ENCODE measurements at regions not wholly inside any gene's neighbourhood (a gene's known extent, or its start where the extent isn't known, plus 50 kb on each side); places are given as distances from the start of the nearest gene placed in this dataset.
A peak's percentile ranks its signal among the peaks of the same experiment; 100 is the strongest.

DNA sequence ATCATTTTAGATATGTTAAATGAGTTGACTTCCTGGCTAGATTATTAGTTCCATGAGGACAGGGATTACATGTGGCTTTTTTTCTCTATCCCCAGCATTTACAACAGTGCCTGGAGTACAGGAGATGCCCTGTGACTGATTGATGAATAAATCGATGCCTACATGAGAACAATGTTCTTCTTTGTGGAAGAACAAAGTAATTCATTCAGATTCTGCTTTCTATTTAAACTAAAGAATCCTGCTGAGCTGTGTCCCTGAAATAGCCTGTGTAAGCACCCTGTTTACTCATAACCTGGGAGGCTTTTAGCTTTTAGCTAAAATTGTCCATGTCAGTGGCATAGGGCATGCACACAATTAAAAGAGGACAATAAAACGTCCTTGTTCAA is 125.1 kb upstream of the BTBD3 start:
- Histone ChIP-seq H3K27ac (peak overlapping the region; percentile 69), H3K4me3 (no peak overlapping the region), H4K20me1 (ENCODE audit: insufficient read depth) (no peaks in the 10 kb centered on the region), H3K9me2 (ENCODE audit: insufficient read depth) (no peaks in the 10 kb centered on the region), H2AFZ (peak overlapping the region; percentile 67), H3K4me2 (peak overlapping the region; percentile 52), H3F3A (ENCODE audit: insufficient read depth, low read depth) (peaks cover 15% of the 10 kb centered on the region; the same call in 1 of the 2 replicates), H3K4me1 (replicated peaks; ENCODE audit: insufficient read depth) (peaks cover 26% of the 10 kb centered on the region), H3K27me3 (ENCODE audit: insufficient read depth, low read depth) (no peaks in the 10 kb centered on the region), H3K9me3 (ENCODE audit: insufficient read depth, low read depth) (no peaks in the 10 kb centered on the region), H3K36me3 (ENCODE audit: low read depth) (no peaks in the 10 kb centered on the region), H3K79me2 (ENCODE audit: low read depth) (no peaks in the 10 kb centered on the region)
- DNase-seq, result no peak
- intact Hi-C loops (cut with micrococcal nuclease; ENCODE audit: unreplicated experiment), result loop anchor here (5.0 to 10.0 kb wide), 2 partner anchors 118 to 405 kb away; no protein-coding TSS in a partner anchor
- no peak for TF ChIP-seq EZH2 (IDR thresholded peaks at IDR 0.05; ENCODE audit: low read depth)
- TF ChIP-seq, protein P1, sequence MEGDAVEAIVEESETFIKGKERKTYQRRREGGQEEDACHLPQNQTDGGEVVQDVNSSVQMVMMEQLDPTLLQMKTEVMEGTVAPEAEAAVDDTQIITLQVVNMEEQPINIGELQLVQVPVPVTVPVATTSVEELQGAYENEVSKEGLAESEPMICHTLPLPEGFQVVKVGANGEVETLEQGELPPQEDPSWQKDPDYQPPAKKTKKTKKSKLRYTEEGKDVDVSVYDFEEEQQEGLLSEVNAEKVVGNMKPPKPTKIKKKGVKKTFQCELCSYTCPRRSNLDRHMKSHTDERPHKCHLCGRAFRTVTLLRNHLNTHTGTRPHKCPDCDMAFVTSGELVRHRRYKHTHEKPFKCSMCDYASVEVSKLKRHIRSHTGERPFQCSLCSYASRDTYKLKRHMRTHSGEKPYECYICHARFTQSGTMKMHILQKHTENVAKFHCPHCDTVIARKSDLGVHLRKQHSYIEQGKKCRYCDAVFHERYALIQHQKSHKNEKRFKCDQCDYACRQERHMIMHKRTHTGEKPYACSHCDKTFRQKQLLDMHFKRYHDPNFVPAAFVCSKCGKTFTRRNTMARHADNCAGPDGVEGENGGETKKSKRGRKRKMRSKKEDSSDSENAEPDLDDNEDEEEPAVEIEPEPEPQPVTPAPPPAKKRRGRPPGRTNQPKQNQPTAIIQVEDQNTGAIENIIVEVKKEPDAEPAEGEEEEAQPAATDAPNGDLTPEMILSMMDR (conservative IDR thresholded peaks at IDR 0.05), result no peak
- CTCF ChIA-PET, result no interaction called here
- POLR2A ChIA-PET (ENCODE audit: unreplicated experiment), result no interaction called here
- BruUV-seq (replicated peaks), result no TSS peak

DNA sequence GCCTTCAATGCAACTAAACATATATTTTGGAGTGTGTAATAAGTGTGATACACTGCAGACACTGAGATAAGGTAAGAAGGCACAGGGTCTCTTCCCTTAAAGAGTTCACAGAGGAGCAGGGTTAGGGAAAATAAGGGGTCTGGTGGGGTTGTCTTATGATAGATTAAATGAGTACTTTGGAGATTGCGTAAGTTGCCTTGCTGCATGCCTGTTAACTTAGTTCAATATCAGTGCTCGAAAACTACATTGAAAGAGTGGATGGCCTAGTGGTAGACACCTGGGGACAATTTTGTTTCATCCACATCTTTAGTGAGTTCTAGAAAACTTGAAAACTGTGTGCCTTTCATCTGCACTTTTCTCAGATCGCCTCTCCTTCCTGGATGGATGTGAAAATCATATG is 123.2 kb upstream of the BTBD3 start:
- Histone ChIP-seq H3K79me2 (ENCODE audit: low read depth) (no peaks in the 10 kb centered on the region), H2AFZ (no peak overlapping the region), H3K27me3 (ENCODE audit: insufficient read depth, low read depth) (no peaks in the 10 kb centered on the region), H3K9me3 (ENCODE audit: insufficient read depth, low read depth) (no peaks in the 10 kb centered on the region), H3K27ac (no peak overlapping the region), H3K4me1 (replicated peaks; ENCODE audit: insufficient read depth) (peaks cover 45% of the 10 kb centered on the region), H3K4me2 (no peak overlapping the region), H3F3A (ENCODE audit: insufficient read depth, low read depth) (peaks cover 24% of the 10 kb centered on the region), H3K36me3 (ENCODE audit: low read depth) (no peaks in the 10 kb centered on the region), H3K9me2 (ENCODE audit: insufficient read depth) (no peaks in the 10 kb centered on the region), H4K20me1 (ENCODE audit: insufficient read depth) (no peaks in the 10 kb centered on the region), H3K4me3 (no peak overlapping the region)
- BruUV-seq (replicated peaks), result no TSS peak
- no peak for TF ChIP-seq EZH2 (IDR thresholded peaks at IDR 0.05; ENCODE audit: low read depth)
- TF ChIP-seq, protein P1 (conservative IDR thresholded peaks at IDR 0.05), result no peak
- intact Hi-C loops (cut with micrococcal nuclease; ENCODE audit: unreplicated experiment), result loop anchor here (5.0 to 10.0 kb wide), 2 partner anchors 120 to 407 kb away; no protein-coding TSS in a partner anchor
- POLR2A ChIA-PET (ENCODE audit: unreplicated experiment), result interaction anchor here (0.7 kb wide), 1 partner anchor 75 kb away, joined by 3 read pairs; no protein-coding TSS in a partner anchor
- CTCF ChIA-PET, result no interaction called here
- DNase-seq, result no peak

DNA sequence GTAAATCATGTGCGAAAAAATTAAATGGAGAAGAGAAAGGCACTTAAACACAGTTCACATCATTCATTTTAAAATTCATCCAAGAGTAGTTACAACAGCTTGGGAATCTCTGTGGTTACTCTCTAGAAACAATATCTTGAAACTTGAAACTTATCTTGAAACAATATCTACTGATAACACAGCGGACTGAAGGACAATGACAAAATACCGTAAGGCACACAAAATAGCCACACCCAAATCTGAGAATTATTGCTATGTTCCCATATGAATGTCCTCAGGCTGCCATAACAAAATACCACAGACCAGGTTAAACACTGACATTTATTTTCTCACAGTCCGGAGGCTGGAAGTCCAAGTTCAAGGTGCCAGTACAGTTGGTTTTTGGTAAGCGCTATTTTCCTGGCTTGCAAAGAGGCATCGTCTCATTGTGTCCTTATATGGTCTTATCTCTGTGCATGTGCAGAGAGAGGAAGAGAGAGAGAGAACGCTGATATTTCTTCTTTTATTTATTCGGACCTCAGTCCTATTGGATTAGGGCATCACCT is 122.5 kb upstream of the BTBD3 start:
- Histone ChIP-seq H2AFZ (no peak overlapping the region), H3K79me2 (ENCODE audit: low read depth) (no peaks in the 10 kb centered on the region), H3K36me3 (ENCODE audit: low read depth) (no peaks in the 10 kb centered on the region), H3K9me3 (ENCODE audit: insufficient read depth, low read depth) (no peaks in the 10 kb centered on the region), H3K27me3 (ENCODE audit: insufficient read depth, low read depth) (no peaks in the 10 kb centered on the region), H3K27ac (no peak overlapping the region), H3K4me3 (no peak overlapping the region), H3F3A (ENCODE audit: insufficient read depth, low read depth) (peaks cover 30% of the 10 kb centered on the region), H3K4me1 (replicated peaks; ENCODE audit: insufficient read depth) (peaks cover 45% of the 10 kb centered on the region), H3K9me2 (ENCODE audit: insufficient read depth) (no peaks in the 10 kb centered on the region), H3K4me2 (no peak overlapping the region), H4K20me1 (ENCODE audit: insufficient read depth) (no peaks in the 10 kb centered on the region)
- DNase-seq, result peak in 1 of 2 experiments; percentile 39
- TF ChIP-seq EZH2 (IDR thresholded peaks at IDR 0.05; ENCODE audit: low read depth), result no peak
- TF ChIP-seq, protein P1 (conservative IDR thresholded peaks at IDR 0.05), result no peak
- ChIA-PET CTCF (no interaction called here), POLR2A (ENCODE audit: unreplicated experiment) (interaction anchor here (0.7 kb wide), 1 partner anchor 75 kb away, joined by 3 read pairs; no protein-coding TSS in a partner anchor)
- no TSS peak for BruUV-seq (replicated peaks)
- intact Hi-C loops (cut with micrococcal nuclease; ENCODE audit: unreplicated experiment), result loop anchor here (10.0 kb wide), 1 partner anchor 120 kb away; no protein-coding TSS in a partner anchor
